ENCODE measurements at regions not wholly inside any gene's neighbourhood (a gene's known extent, or its start where the extent isn't known, plus 50 kb on each side); places are given as distances from the start of the nearest gene placed in this dataset.

DNA sequence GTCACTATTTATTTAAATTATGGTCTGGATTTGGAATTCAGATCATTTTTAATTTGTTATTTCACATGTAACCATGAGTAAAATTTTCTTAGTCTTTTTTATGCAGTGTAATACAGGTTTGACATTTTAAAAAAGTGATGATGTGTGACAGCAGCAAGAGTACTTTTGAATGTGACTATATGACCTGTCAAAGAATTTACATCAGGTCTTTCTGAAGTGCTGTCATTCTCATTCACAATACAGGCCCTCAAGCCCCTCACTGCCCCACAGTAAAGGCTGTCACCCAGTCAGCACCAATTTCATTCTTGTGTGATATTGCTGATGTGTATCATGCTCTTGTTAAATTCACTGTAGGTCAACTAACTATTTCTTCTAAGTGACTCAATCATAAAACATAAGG lies 364.2 kb downstream of the NUP35 start:
- H3K9me3 ChIP-seq = no peaks in the 10 kb centered on the region
- no peak overlapping the region for H3K27ac ChIP-seq
- H3K36me3 ChIP-seq = no peaks in the 10 kb centered on the region
- intact Hi-C loops (cut with DNase I) = no loop called here
- DNase-seq = no peak
- H3K27me3 ChIP-seq = no peaks in the 10 kb centered on the region
- TF ChIP-seq, protein P1, sequence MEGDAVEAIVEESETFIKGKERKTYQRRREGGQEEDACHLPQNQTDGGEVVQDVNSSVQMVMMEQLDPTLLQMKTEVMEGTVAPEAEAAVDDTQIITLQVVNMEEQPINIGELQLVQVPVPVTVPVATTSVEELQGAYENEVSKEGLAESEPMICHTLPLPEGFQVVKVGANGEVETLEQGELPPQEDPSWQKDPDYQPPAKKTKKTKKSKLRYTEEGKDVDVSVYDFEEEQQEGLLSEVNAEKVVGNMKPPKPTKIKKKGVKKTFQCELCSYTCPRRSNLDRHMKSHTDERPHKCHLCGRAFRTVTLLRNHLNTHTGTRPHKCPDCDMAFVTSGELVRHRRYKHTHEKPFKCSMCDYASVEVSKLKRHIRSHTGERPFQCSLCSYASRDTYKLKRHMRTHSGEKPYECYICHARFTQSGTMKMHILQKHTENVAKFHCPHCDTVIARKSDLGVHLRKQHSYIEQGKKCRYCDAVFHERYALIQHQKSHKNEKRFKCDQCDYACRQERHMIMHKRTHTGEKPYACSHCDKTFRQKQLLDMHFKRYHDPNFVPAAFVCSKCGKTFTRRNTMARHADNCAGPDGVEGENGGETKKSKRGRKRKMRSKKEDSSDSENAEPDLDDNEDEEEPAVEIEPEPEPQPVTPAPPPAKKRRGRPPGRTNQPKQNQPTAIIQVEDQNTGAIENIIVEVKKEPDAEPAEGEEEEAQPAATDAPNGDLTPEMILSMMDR (IDR thresholded peaks at IDR 0.05) = no peak
- no peak for TF ChIP-seq POLR2A (IDR thresholded peaks at IDR 0.05)
- no peak overlapping the region for H3K4me3 ChIP-seq (replicated peaks in 1 of 3)
- H3K4me1 ChIP-seq = peaks cover 0 to 4% of the 10 kb centered on the region in 2 donors

DNA sequence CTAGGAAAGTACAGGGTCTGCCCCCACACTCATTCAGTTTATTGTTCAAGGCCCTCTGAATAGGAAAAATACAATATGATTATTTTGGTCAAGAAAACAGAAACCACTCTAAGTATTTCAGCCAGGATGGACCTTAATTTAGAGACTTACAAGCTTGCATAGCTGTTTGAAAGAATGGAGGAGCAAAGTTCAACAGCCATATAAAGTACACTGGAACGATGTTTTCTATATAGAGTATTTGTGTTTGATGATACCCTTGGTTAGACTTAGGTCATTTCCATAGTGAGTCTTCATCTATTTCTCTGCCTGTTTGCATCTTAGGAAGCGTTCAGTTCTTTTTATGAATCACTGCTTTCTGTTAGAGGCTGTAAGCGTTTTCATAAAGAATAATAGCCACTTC lies 366.2 kb downstream of the NUP35 start:
- intact Hi-C loops (cut with DNase I) = no loop called here
- 64 to 69% methylated on average over 3 of the region's 3 CpGs for WGBS, 2 donors
- Histone ChIP-seq H3K9me3 (no peaks in the 10 kb centered on the region), H3K36me3 (no peaks in the 10 kb centered on the region), H3K4me3 (replicated peaks in 1 of 3) (no peak overlapping the region), H3K27me3 (no peaks in the 10 kb centered on the region), H3K27ac (no peak overlapping the region), H3K4me1 (peaks cover 0 to 4% of the 10 kb centered on the region in 2 donors)
- no peak for DNase-seq
- TF ChIP-seq, protein P1 (IDR thresholded peaks at IDR 0.05) = no peak
- TF ChIP-seq POLR2A (IDR thresholded peaks at IDR 0.05) = no peak

DNA sequence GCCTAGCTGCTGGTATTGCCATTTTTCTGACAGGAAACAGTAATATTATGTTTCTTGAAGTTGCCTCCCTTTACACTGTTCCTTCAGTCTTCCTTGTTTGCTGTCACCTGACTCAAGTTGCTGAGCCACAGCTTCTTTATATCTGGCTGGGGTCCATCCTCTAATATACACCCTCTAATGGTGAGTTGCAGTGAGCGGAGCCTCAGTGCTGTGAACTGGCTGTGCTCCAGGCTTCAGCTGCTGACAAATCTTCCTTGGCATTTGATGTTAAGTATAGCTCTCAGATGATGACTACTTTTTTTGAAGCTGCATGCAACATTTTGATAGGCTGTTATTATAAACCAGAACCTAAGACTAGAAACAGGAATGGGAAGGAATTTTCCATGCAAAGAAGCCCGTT lies 366.7 kb downstream of the NUP35 start:
- no peaks in the 10 kb centered on the region for H3K9me3 ChIP-seq
- DNase-seq = peak; percentile 48 to 60
- TF ChIP-seq, protein P1 (IDR thresholded peaks at IDR 0.05) = no peak
- no peak for TF ChIP-seq POLR2A (IDR thresholded peaks at IDR 0.05)
- intact Hi-C loops (cut with DNase I) = no loop called here
- H3K27ac ChIP-seq = no peak overlapping the region
- H3K4me3 ChIP-seq (replicated peaks in 1 of 3) = no peak overlapping the region
- H3K27me3 ChIP-seq = no peaks in the 10 kb centered on the region
- no peaks in the 10 kb centered on the region for H3K36me3 ChIP-seq
- WGBS, 2 donors = 13 to 33% methylated on average over 2 of the region's 2 CpGs
- H3K4me1 ChIP-seq = peaks cover 0 to 4% of the 10 kb centered on the region in 2 donors

DNA sequence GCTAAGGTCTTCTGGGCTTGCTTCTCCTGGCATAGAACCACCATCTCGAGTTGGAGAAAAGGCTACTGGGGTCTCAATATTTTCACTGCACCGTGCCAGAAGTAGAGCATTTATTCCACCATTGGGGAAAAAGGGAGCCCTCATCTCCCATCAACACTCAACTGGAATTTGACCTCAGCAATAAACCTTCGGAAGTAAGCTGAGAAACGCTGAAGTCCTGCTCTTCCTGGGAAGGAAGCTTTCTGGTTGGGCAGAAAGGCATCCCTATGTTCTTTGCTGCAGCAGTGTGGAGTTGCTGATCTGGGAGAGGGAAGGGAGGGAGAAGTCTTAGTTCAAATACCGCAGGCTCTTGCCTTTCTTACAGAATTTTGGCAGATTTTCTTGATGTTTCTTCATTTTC lies 368.8 kb downstream of the NUP35 start:
- no peak for DNase-seq
- WGBS, 2 donors = 81 to 85% methylated on average over 5 of the region's 5 CpGs

DNA sequence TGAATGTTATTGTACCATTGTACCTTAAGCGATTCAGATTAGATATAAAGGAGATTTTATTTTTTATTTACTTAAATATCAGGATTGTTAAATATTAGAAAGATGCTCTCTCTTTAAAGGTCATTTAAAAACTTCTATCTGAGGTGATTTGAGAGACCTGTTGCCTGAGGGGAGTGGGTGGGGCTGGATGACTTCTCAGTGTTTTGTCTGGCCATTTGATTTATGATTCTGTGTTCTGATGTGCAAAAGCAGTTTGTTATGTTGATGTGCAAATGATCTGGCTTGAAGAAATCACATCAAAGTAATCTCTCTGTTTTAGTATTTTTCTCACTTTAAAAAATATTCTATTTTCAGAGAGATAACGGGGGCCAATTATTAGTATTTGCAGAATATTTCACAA lies 370.8 kb downstream of the NUP35 start:
- WGBS, 2 donors = 89 to 92% methylated on average over 2 of the region's 2 CpGs
- TF ChIP-seq, protein P1 (IDR thresholded peaks at IDR 0.05) = no peak
- no peak for TF ChIP-seq POLR2A (IDR thresholded peaks at IDR 0.05)
- intact Hi-C loops (cut with DNase I) = no loop called here
- Histone ChIP-seq H3K36me3 (no peaks in the 10 kb centered on the region), H3K4me1 (peaks cover 0 to 4% of the 10 kb centered on the region in 2 donors), H3K9me3 (no peaks in the 10 kb centered on the region), H3K27me3 (no peaks in the 10 kb centered on the region), H3K4me3 (replicated peaks in 1 of 3) (no peak overlapping the region), H3K27ac (no peak overlapping the region)
- no peak for DNase-seq

More for the DNA sequence above, 368.8 kb downstream of the NUP35 start:
- Histone ChIP-seq H3K9me3 (no peaks in the 10 kb centered on the region), H3K36me3 (no peaks in the 10 kb centered on the region), H3K4me3 (replicated peaks in 1 of 3) (no peak overlapping the region), H3K4me1 (peaks cover 0 to 4% of the 10 kb centered on the region in 2 donors), H3K27ac (no peak overlapping the region), H3K27me3 (no peaks in the 10 kb centered on the region)
- intact Hi-C loops (cut with DNase I) = no loop called here
- no peak for TF ChIP-seq POLR2A (IDR thresholded peaks at IDR 0.05)
- TF ChIP-seq, protein P1 (IDR thresholded peaks at IDR 0.05) = no peak

Data from thyroid gland (tissue), 4 donors.